B cell (primary cell): ENCODE measurements at regions not wholly inside any gene's neighbourhood (a gene's known extent, or its start where the extent isn't known, plus 50 kb on each side); places are given as distances from the start of the nearest gene placed in this dataset.

Experiments
- CTCF ChIP-seq: fragments of 200-600 bp; IDR thresholded peaks from one replicate; pipeline ENCODE4 v1.8.0; 2022; ENCODE audit warnings: antibody characterized with exemption, mild to moderate bottlenecking
- EZH2 ChIP-seq: IDR thresholded peaks from 2 replicates; pipeline ENCODE4 v1.6.1; 2012; ENCODE audit warnings: borderline replicate concordance, low read depth, mild to moderate bottlenecking, moderate library complexity, low read length; ENCODE audit not compliant: insufficient read depth, poor library complexity, severe bottlenecking

DNA sequence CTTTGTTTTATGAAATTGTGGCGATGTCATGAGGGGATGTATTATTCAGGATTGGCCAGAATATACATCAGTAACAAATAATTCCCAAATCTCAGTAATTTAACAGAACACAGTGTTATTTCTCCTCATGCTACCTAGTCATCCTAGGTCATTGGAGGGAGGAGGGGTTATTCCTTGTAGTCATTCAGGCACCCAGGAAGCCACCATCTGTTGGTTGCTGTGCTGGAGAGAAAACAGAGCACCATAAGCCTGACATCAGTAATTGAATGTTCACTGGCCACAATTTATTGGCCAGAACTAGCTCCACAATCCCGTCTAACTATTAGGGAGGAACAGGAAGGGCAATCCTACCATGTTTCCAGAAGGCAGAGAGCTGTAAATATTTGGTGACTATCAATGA lies 303.5 kb upstream of the CELF4 start:
- TF ChIP-seq CTCF (no peak), EZH2 (no peak)
